Endothelial cell of umbilical vein (primary cell): ENCODE measurements at regions not wholly inside any gene's neighbourhood (a gene's known extent, or its start where the extent isn't known, plus 50 kb on each side); places are given as distances from the start of the nearest gene placed in this dataset.

Experiments
- BruUV-seq: library from RNA; stranded (reverse); fragments of 400-500 nt; replicated peaks from 2 replicates; lab custom pipeline; 2021; lab: Mats Ljungman, UMichigan
- CTCF ChIA-PET: fragments of 300-600, 350-600 bp; sonication (Branson Sonifier 250); formaldehyde crosslinking; loops from one replicate; lab custom pipeline; 2021; ENCODE audit warnings: antibody characterized with exemption, inconsistent platforms; lab: Charles Lee
- POLR2A ChIA-PET: fragments of 300-600, 350-600 bp; sonication (Branson Sonifier 250); formaldehyde crosslinking; loops from one replicate; lab custom pipeline; 2021; ENCODE audit warnings: antibody characterized with exemption, inconsistent platforms; lab: Charles Lee
- DNase-seq: peaks from one replicate; pipeline ENCODE4 v3.0.0-alpha.2; 2011; ENCODE audit warnings: low read depth, low spot score
- FAIRE-seq: peaks from 2 replicates; lab custom pipeline; 2011; peaks lifted over from hg19 to GRCh38; lab: Jason Lieb, UNC
- H2AFZ ChIP-seq: 2 replicates; pipeline ENCODE4 v1.6.0; 2012; ENCODE audit warnings: low read depth, low read length, control low read depth, inconsistent platforms
- H3K27ac ChIP-seq: 2 replicates; pipeline ENCODE4 v1.5.1; 2011; ENCODE audit warnings: low read depth, mild to moderate bottlenecking, control low read depth, low read length, moderate library complexity; ENCODE audit not compliant: insufficient read depth
- H3K27me3 ChIP-seq, 2 experiments: 2 replicates each; pipeline versions ENCODE4 v1.6.0 to v1.6.1; 2011; ENCODE audit warnings: low read length in 2 of 2, mixed read lengths in 1 of 2; ENCODE audit not compliant: control insufficient read depth in 2 of 2, insufficient read depth in 2 of 2
- H3K36me3 ChIP-seq, 2 experiments: 2 replicates in 1 of 2; 3 replicates in 1 of 2; pipeline ENCODE4 v1.5.1; 2011; ENCODE audit warnings: low read length in 2 of 2, mild to moderate bottlenecking in 1 of 2, moderate library complexity in 1 of 2; ENCODE audit not compliant: control insufficient read depth in 2 of 2, insufficient read depth in 2 of 2; ENCODE audit errors: extremely low read depth in 1 of 2
- H3K4me1 ChIP-seq: 3 replicates; pipeline ENCODE4 v1.5.1; 2011; ENCODE audit warnings: mild to moderate bottlenecking, low read length; ENCODE audit not compliant: control insufficient read depth, insufficient read depth; ENCODE audit errors: extremely low read depth
- H3K4me2 ChIP-seq: 2 replicates; pipeline ENCODE4 v1.6.1; 2011; ENCODE audit warnings: low read length, control low read depth, mixed read lengths; ENCODE audit not compliant: insufficient read depth
- H3K4me3 ChIP-seq, 3 experiments: fragments of 200-600 bp in 1 of 3; sonication (generic), shearing (Covaris generic) in 1 of 3; replicated peaks in 1 of 3; 2 replicates each; pipeline ENCODE4 v1.5.1; 2011 to 2016; ENCODE audit warnings: control low read depth in 3 of 3, low read length in 3 of 3, mild to moderate bottlenecking in 2 of 3, inconsistent platforms in 1 of 3, low read depth in 1 of 3, moderate library complexity in 1 of 3; ENCODE audit not compliant: insufficient read depth in 1 of 3
- H3K79me2 ChIP-seq: 2 replicates; pipeline ENCODE4 v1.6.0; 2012; ENCODE audit warnings: low read length, inconsistent platforms; ENCODE audit not compliant: control insufficient read depth, insufficient read depth
- H3K9ac ChIP-seq: replicated peaks from 2 replicates; pipeline ENCODE3; 2011; ENCODE audit warnings: low read length, control low read depth; ENCODE audit not compliant: insufficient read depth; ENCODE audit errors: extremely low read depth
- H3K9me1 ChIP-seq: replicated peaks from 3 replicates; pipeline ENCODE4 v1.6.0; 2011; ENCODE audit warnings: mild to moderate bottlenecking, low read length; ENCODE audit not compliant: control insufficient read depth, insufficient read depth; ENCODE audit errors: extremely low read depth
- H3K9me3 ChIP-seq: replicated peaks from 2 replicates; pipeline ENCODE4 v1.5.1; 2012; ENCODE audit warnings: low read length, inconsistent platforms; ENCODE audit not compliant: control insufficient read depth, insufficient read depth
- H4K20me1 ChIP-seq: replicated peaks from 2 replicates; pipeline ENCODE3; 2011; ENCODE audit warnings: mild to moderate bottlenecking, low read length; ENCODE audit not compliant: control insufficient read depth, insufficient read depth; ENCODE audit errors: extremely low read depth
- CTCF ChIP-seq, 2 donors: IDR thresholded peaks; 1 replicate in 1 of 2; 2 replicates in 1 of 2; pipeline ENCODE4 v1.5.1; 2011; ENCODE audit warnings: low read length in 2 of 2, mild to moderate bottlenecking in 2 of 2, moderate library complexity in 2 of 2, control low read depth in 1 of 2, inconsistent platforms in 1 of 2, low read depth in 1 of 2; ENCODE audit not compliant: insufficient read depth in 1 of 2; ENCODE audit errors: extremely low read depth in 1 of 2
- EZH2 ChIP-seq: IDR thresholded peaks from 2 replicates; pipeline ENCODE4 v1.6.1; 2012; ENCODE audit warnings: borderline replicate concordance, low read depth, mild to moderate bottlenecking, moderate library complexity, low read length, inconsistent platforms; ENCODE audit not compliant: severe bottlenecking
- FOS ChIP-seq: IDR thresholded peaks from 2 replicates; pipeline ENCODE4 v1.6.1; 2011; ENCODE audit warnings: mild to moderate bottlenecking, low read length, moderate library complexity, borderline replicate concordance; ENCODE audit not compliant: insufficient read depth
- GATA2 ChIP-seq: IDR thresholded peaks from 2 replicates; pipeline ENCODE4 v1.7.0; 2011; ENCODE audit warnings: low read depth, mild to moderate bottlenecking, moderate library complexity, mixed read lengths, low read length; ENCODE audit not compliant: insufficient read length, insufficient read depth
- JUN ChIP-seq: IDR thresholded peaks from 2 replicates; pipeline ENCODE4 v1.6.1; 2011; ENCODE audit warnings: borderline replicate concordance, low read depth; ENCODE audit not compliant: insufficient read length, insufficient read depth
- MAX ChIP-seq: IDR thresholded peaks from 2 replicates; pipeline ENCODE4 v1.6.1; 2011; ENCODE audit not compliant: insufficient read depth, insufficient read length
- MYC ChIP-seq: IDR thresholded peaks from one replicate; pipeline ENCODE4 v1.6.1; 2011; ENCODE audit warnings: mild to moderate bottlenecking, low read depth, low read length
- POLR2A ChIP-seq: IDR thresholded peaks from 2 replicates; pipeline ENCODE4 v1.6.1; 2012; ENCODE audit warnings: low read depth, mild to moderate bottlenecking, control low read depth, low read length
- POLR2AphosphoS5 ChIP-seq: IDR thresholded peaks from 2 replicates; pipeline ENCODE4 v1.6.1; 2012; ENCODE audit warnings: low read depth, mild to moderate bottlenecking, control low read depth, low read length, moderate library complexity; ENCODE audit not compliant: insufficient read depth
- dilution Hi-C: fragments of 300-500 bp; cut with MboI; formaldehyde crosslinking; loops from one replicate; pipeline ENCODE4 v1.15.0; 2019; ENCODE audit warnings: low sequenced_read_pairs; ENCODE audit not compliant: extremely low pct_ligation_motif_present
- intact Hi-C: fragments of 100-400 bp; cut with micrococcal nuclease; formaldehyde crosslinking; loops from one replicate; pipeline ENCODE4 v1.10.0; 2022

- no peaks in the 10 kb centered on the region for H4K20me1 ChIP-seq
- DNase-seq (no peak), FAIRE-seq (no peak)
- TF ChIP-seq GATA2 (no peak), CTCF (IDR thresholded peaks at IDR 0.05; ENCODE audit: extremely low read depth in 1 of 2, insufficient read depth in 1 of 2, low read depth in 1 of 2, low read length in 2 of 2) (no peak), MAX (no peak), FOS (no peak), POLR2AphosphoS5 (no peak), POLR2A (no peak), EZH2 (no peak), MYC (no peak), JUN (no peak)
- no TSS peak for BruUV-seq
- no peaks in the 10 kb centered on the region for H3K9me3 ChIP-seq
- H3K79me2 ChIP-seq = no peaks in the 10 kb centered on the region
- H3K9me1 ChIP-seq = no peaks in the 10 kb centered on the region
- no peaks in the 10 kb centered on the region for H3K4me1 ChIP-seq
- no peak overlapping the region for H3K9ac ChIP-seq
- CTCF ChIA-PET = no interaction called here
- H3K36me3 ChIP-seq = no peaks in the 10 kb centered on the region
- no peak overlapping the region for H2AFZ ChIP-seq
- dilution Hi-C loops = no loop called here
- H3K27me3 ChIP-seq = no peaks in the 10 kb centered on the region
- H3K4me2 ChIP-seq = no peak overlapping the region
- intact Hi-C loops = no loop called here
- no peak overlapping the region for H3K27ac ChIP-seq
- no peak overlapping the region for H3K4me3 ChIP-seq
- POLR2A ChIA-PET = no interaction called here
These were observed 625.6 kb downstream of the TMEM114 start for GRCh38 chr16:7964744-7965143.
